ENCODE measurements at regions not wholly inside any gene's neighbourhood (a gene's known extent, or its start where the extent isn't known, plus 50 kb on each side); places are given as distances from the start of the nearest gene placed in this dataset.
"Not testable (repeated sequence)": the region's sequence is repeated elsewhere in the genome, so short reads cannot be mapped to it uniquely, and the experiment has no call there.

GRCh38 chr7:67673861-67674260 is 677.2 kb downstream of the TYW1 start:
- BruUV-seq (replicated peaks), result no TSS peak
- TF ChIP-seq, protein P1, sequence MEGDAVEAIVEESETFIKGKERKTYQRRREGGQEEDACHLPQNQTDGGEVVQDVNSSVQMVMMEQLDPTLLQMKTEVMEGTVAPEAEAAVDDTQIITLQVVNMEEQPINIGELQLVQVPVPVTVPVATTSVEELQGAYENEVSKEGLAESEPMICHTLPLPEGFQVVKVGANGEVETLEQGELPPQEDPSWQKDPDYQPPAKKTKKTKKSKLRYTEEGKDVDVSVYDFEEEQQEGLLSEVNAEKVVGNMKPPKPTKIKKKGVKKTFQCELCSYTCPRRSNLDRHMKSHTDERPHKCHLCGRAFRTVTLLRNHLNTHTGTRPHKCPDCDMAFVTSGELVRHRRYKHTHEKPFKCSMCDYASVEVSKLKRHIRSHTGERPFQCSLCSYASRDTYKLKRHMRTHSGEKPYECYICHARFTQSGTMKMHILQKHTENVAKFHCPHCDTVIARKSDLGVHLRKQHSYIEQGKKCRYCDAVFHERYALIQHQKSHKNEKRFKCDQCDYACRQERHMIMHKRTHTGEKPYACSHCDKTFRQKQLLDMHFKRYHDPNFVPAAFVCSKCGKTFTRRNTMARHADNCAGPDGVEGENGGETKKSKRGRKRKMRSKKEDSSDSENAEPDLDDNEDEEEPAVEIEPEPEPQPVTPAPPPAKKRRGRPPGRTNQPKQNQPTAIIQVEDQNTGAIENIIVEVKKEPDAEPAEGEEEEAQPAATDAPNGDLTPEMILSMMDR (conservative IDR thresholded peaks at IDR 0.05; ENCODE audit: low read depth, low read length), result no peak
- no peak for TF ChIP-seq EZH2 (IDR thresholded peaks at IDR 0.05; ENCODE audit: borderline replicate concordance, low read depth, low read length, poor library complexity, severe bottlenecking)
- CTCF ChIA-PET, result no interaction called here
- intact Hi-C loops (cut with micrococcal nuclease; ENCODE audit: unreplicated experiment), result no loop called here
- POLR2A ChIA-PET (ENCODE audit: low non-redundant PET), result no interaction called here
- Histone ChIP-seq H3K4me3 (ENCODE audit: low read depth, low read length, poor library complexity, severe bottlenecking) (no peak overlapping the region), H3K9me3 (ENCODE audit: low read depth, low read length, poor library complexity, severe bottlenecking) (peaks cover 23% of the 10 kb centered on the region), H3K36me3 (ENCODE audit: insufficient read depth, low read length, poor library complexity, severe bottlenecking) (no peaks in the 10 kb centered on the region), H3K4me1 (ENCODE audit: insufficient read depth, low read length, poor library complexity, severe bottlenecking) (no peaks in the 10 kb centered on the region), H3K27me3 (replicated peaks; ENCODE audit: insufficient read depth, low read depth, low read length, poor library complexity) (no peaks in the 10 kb centered on the region), H3K27ac (ENCODE audit: low read depth, low read length, poor library complexity, severe bottlenecking) (no peak overlapping the region)
- DNase-seq (ENCODE audit: low spot score), result no peak

GRCh38 chr7:67674862-67675261 is 678.2 kb downstream of the TYW1 start:
- peaks cover 17% of the 10 kb centered on the region for H3K9me3 ChIP-seq (ENCODE audit: low read depth, low read length, poor library complexity, severe bottlenecking)
- CTCF ChIA-PET; DNase-seq (ENCODE audit: low spot score); intact Hi-C loops (cut with micrococcal nuclease; ENCODE audit: unreplicated experiment); H3K4me3 ChIP-seq (ENCODE audit: low read depth, low read length, poor library complexity, severe bottlenecking); H3K27ac ChIP-seq (ENCODE audit: low read depth, low read length, poor library complexity, severe bottlenecking); BruUV-seq (replicated peaks); H3K36me3 ChIP-seq (ENCODE audit: insufficient read depth, low read length, poor library complexity, severe bottlenecking); POLR2A ChIA-PET (ENCODE audit: low non-redundant PET); H3K4me1 ChIP-seq (ENCODE audit: insufficient read depth, low read length, poor library complexity, severe bottlenecking); H3K27me3 ChIP-seq (replicated peaks; ENCODE audit: insufficient read depth, low read depth, low read length, poor library complexity): not testable (repeated sequence)

DNA sequence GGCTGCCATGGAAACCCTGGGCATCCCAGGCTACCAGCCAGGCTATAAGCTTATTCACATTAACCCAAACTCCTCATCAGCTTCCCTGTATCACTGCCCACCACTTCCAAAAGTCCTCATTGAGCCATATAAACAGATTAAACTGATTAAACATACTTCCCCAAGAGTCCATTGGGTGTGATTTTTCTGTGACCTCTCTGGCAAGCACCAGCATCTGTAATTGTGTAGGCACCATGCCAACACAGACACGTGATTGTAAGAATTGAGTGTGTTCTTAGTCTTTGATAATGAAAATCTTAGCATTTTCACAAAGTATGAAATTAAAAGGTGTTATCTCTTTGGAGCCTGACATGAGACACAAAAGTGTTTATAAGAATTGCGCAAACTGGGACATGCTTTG is 679.3 kb downstream of the TYW1 start:
- Histone ChIP-seq H3K36me3 (ENCODE audit: insufficient read depth, low read length, poor library complexity, severe bottlenecking) (no peaks in the 10 kb centered on the region), H3K4me3 (ENCODE audit: low read depth, low read length, poor library complexity, severe bottlenecking) (no peak overlapping the region), H3K27me3 (replicated peaks; ENCODE audit: insufficient read depth, low read depth, low read length, poor library complexity) (peaks cover 4% of the 10 kb centered on the region), H3K4me1 (ENCODE audit: insufficient read depth, low read length, poor library complexity, severe bottlenecking) (no peaks in the 10 kb centered on the region), H3K9me3 (ENCODE audit: low read depth, low read length, poor library complexity, severe bottlenecking) (peaks cover 12% of the 10 kb centered on the region), H3K27ac (ENCODE audit: low read depth, low read length, poor library complexity, severe bottlenecking) (no peak overlapping the region)
- intact Hi-C loops (cut with micrococcal nuclease; ENCODE audit: unreplicated experiment), result no loop called here
- POLR2A ChIA-PET (ENCODE audit: low non-redundant PET), result no interaction called here
- BruUV-seq (replicated peaks), result no TSS peak
- no peak for DNase-seq (ENCODE audit: low spot score)
- CTCF ChIA-PET, result no interaction called here
- TF ChIP-seq, protein P1 (conservative IDR thresholded peaks at IDR 0.05; ENCODE audit: low read depth, low read length), result no peak
- TF ChIP-seq EZH2 (IDR thresholded peaks at IDR 0.05; ENCODE audit: borderline replicate concordance, low read depth, low read length, poor library complexity, severe bottlenecking), result no peak

DNA sequence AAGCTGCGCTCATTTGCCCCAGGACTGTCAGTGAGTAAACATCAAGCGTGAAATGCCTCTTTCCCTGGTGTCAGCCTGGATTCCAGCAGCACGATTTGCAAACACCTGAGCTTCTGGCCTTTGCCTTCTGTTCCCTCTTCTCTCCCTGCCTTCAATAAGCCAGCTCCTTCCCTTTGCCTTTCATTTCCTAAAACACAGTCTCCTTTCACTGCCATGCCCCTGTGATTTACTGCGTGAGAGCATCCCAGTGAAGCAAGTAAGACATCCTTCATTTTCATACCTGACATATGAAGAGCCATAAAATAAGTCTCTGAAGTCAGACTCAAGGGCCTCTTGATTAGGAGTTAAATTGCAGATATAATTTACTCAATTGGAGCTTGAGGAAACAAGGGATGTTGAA is 681.8 kb downstream of the TYW1 start:
- no TSS peak for BruUV-seq (replicated peaks)
- no peak overlapping the region for H3K4me3 ChIP-seq (ENCODE audit: low read depth, low read length, poor library complexity, severe bottlenecking)
- CTCF ChIA-PET, result no interaction called here
- DNase-seq (ENCODE audit: low spot score), result no peak
- no peak for TF ChIP-seq EZH2 (IDR thresholded peaks at IDR 0.05; ENCODE audit: borderline replicate concordance, low read depth, low read length, poor library complexity, severe bottlenecking)
- TF ChIP-seq, protein P1 (conservative IDR thresholded peaks at IDR 0.05; ENCODE audit: low read depth, low read length), result no peak
- POLR2A ChIA-PET (ENCODE audit: low non-redundant PET), result no interaction called here
- no peak overlapping the region for H3K27ac ChIP-seq (ENCODE audit: low read depth, low read length, poor library complexity, severe bottlenecking)
- H3K4me1 ChIP-seq (ENCODE audit: insufficient read depth, low read length, poor library complexity, severe bottlenecking), result no peaks in the 10 kb centered on the region
- H3K36me3 ChIP-seq (ENCODE audit: insufficient read depth, low read length, poor library complexity, severe bottlenecking), result no peaks in the 10 kb centered on the region
- peaks cover 9% of the 10 kb centered on the region for H3K27me3 ChIP-seq (replicated peaks; ENCODE audit: insufficient read depth, low read depth, low read length, poor library complexity)
- intact Hi-C loops (cut with micrococcal nuclease; ENCODE audit: unreplicated experiment), result no loop called here
- no peaks in the 10 kb centered on the region for H3K9me3 ChIP-seq (ENCODE audit: low read depth, low read length, poor library complexity, severe bottlenecking)

Data from A673 (cell line).